Renal cortex interstitium (tissue), 11 donors: ENCODE measurements at regions not wholly inside any gene's neighbourhood (a gene's known extent, or its start where the extent isn't known, plus 50 kb on each side); places are given as distances from the start of the nearest gene placed in this dataset.

ENCODE experiments used
- DNase-seq, 11 donors: peaks; one replicate each; pipeline ENCODE4 v3.0.0-alpha.2; 2013; ENCODE audit warnings: low read depth in 9 of 11, low spot score in 4 of 11; ENCODE audit errors: extremely low read depth in 1 of 11

DNA sequence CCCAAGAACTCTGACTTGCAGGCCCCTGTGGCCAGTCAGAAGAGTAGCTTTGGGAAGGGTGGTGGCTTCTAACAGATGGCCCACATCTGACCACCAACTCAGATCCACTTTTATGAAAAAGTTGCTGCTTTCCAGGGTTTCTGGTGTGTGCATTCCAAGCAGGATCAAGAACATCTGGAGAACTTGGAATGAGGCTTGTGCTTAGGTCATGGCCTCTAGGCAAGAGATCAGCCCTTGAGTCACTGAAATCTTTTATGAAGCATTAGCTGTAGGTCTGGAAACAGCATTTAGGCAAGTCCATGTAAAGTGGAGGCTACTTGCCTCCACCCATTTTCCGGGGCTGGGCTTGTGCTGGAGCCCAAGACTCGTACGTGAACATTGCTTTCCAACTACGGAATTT lies 433.3 kb downstream of the SH3GL2 start:
- DNase-seq = no peak

DNA sequence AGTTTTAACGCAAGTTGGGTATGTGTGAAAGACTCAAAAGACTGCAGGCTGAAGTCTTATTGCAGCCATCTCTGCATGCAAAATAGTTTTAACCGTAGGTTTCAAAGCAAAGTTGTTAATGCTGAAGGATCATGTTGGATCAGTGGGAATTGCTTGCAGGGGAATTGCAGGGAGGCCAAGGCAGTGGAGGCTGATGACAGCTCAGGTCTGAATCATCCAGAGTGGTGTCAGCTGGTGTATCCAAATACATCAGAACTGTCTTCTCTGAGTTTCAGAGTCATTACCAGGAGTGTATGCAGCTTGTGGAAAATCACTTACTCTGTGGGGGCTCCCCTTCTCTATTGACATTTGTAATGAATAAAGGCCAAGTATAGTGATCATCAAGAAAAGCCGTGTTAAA lies 435.7 kb downstream of the SH3GL2 start:
- no peak for DNase-seq

DNA sequence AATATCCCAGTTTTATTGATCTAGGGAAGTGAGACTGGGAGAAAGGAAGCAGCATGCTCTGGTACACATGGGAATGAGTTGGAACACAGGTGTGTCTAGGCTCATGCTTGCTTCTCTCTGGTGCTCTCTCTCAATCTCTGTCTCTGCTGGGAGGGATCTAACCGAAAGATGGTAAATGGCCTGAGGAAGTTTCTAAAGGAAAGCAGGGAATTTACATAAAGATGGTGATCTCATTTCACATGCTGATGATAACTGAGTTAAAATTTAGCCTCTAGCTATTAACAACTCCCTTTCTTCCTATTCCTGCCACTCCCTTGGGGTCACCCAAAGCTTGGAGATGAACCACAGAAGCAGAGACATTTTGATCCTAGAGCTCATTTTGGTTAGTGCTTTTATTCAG lies 436.2 kb downstream of the SH3GL2 start:
- DNase-seq = no peak

DNA sequence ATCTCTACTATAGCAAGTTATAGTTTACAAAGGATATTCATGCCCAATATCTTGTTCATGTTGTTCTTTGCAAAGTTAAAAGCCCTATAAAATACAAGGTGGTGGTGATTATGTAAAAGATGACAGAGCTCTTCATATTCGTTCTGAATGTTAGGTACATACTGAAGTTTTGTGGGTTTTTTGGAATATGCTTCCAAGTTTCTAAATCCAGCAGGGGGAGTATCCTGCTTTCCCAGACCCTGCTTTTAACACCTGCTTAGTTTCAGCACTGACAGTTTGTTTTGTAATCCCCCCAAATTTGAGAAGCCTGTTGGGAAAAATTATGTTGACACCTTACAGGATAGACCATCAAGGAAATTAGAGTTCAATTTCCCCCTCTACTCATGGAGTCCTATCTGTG lies 438.3 kb downstream of the SH3GL2 start:
- no peak for DNase-seq

DNA sequence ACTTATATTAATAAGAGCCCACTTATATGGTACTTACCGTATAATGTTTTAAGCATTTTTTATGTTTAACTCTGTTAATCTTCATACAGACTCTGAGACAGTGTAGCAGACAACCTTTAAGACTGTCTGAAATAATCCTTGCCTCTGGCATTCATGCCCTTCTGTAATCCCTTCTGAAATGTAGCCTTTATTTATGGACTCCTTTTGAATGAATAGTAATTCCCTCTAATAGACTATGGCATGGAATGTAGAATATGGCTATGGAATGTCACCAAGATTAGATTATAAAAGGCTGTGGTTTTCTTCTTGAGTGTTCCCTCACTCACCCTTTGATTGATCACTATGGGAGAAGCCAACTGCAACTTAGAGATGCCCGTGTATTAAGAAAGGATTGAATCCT lies 439.4 kb downstream of the SH3GL2 start:
- no peak for DNase-seq

DNA sequence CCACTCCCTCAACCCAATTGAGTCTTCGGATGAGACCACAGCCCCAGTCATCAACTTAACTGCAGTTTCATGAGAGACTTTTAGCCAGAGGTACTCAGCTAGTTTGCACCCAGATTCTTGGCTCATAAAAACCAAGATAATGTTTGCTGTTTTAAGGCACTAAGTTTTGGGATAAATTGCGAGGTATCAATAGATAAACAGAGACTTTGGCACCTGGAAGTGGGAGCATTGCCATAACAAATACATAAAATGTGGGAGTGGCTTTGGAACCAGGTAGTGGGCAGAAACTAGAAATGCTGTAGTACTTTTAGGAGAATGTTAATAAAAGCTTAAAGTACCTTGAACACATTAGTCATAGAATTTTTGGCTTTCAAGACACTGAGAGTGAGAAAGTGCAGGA lies 439.8 kb downstream of the SH3GL2 start:
- DNase-seq = no peak

DNA sequence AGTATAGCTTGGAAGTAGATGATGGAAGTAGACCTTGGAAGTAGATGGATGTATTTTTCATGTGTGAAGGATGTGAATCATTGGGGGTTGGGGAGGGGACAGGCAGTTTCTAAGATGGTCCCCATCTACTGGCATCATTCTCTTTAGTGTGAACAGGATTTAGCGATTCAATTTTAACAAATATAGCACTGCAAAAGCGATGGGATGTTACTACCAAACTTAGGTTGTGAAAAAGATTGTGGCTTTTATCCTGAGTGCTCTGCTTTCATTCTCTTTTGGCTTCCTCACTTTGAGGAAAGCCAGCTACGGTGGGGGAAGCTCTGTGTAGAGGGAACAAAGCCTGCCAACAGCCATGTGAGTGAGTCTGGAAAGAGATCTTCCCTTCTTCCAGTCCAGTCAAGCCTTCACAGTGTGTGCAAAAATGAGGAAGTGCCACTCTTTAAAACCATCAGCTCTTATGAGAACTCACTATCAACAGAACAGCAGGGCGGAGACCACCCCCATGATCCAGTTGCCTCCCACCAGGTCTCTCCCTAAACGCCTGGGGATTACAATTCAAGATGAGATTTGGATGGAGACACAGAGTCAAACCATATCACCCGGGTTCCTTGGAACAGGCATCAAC lies 441.4 kb downstream of the SH3GL2 start:
- no peak for DNase-seq

DNA sequence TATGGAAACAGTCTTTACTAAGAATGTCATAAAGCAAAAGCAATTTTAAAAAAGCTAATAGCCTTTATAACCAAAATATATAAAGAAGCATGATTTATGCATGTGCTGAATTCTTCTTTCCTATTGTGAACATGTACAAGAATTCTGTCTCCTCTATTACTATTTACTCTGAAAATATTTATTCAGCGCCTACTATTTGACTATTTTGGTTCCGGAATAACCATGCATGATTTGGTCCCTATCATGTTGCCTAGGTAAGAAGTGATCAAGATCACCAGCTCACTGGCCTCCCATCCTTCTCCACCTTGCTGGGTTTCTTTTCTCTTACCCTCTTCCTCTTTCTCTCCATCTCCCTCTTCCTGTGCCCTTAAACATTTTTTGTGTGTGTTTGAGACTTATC lies 443.8 kb downstream of the SH3GL2 start:
- DNase-seq = no peak

DNA sequence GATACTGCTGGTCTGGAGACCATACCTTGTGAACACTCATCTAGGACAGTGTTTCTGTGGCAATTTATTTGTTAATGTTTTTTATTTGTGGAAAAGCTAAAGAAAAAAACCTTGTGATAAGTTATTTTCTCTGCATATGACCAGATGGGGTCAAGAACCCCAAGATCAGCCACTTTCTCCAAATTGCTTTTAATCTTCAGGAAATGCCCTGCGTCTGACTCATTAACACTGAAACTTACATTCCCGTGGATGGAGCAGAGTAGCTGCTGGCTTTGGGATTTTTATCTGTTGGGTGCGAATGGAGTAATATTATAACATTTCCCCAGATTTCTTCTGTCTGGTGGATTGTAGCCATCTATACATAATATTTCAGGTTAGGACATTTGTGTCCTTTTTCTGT lies 444.5 kb downstream of the SH3GL2 start:
- no peak for DNase-seq

DNA sequence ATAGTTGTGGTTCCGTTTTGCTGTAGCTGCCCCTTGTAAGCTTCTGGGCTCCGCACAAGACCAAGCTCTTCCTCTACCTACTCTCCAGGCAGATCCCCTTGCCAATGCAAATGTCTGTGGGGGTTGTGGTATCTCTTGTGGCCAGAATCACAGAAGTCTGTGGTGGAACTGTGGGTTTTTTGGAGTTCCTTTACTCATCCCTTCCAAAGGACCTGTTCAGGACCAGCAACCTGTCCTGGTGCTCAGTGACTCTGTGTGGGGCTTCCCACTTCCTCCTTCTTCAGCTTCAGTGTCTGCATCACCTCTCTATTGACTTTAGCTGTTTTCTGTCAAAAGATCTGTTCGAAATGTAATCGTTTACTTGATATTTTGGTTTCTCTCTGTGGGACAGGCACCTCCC lies 441.3 kb upstream of the ADAMTSL1 start:
- no peak for DNase-seq

DNA sequence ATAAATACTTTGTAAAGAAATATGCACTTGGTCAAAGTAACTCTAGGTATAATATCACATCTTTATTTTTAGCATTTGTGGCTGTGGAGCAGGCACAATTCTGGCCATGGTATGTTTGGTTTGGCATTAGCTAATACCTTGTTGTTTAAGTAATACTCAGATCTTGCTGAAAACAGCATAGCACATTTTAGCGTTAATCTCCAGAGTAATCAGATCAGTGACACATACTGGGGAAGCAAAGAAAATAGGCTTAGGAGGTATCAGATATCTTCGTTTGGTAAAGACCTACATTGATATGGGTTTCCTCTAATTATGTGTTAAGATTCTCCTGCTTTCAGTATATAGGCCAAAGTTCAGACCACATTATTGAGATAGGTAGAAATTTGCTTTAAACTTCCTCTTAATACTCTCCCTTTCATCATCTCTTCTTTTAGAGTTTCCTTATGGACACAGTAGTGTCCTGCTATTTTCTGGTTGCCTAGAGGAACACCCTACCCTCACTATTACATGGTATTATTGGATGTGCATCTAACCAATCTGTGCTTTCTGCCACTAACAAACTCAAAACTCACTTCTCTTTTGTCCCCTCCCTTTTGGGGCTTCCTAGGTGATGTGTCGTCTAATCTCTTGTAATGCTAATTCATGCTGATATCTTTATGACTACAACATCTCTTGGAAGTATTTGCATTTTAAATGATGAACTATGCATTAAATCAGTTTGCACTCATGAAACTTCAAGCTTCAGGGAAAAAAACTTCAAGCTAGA lies 437.3 kb upstream of the ADAMTSL1 start:
- DNase-seq = no peak

DNA sequence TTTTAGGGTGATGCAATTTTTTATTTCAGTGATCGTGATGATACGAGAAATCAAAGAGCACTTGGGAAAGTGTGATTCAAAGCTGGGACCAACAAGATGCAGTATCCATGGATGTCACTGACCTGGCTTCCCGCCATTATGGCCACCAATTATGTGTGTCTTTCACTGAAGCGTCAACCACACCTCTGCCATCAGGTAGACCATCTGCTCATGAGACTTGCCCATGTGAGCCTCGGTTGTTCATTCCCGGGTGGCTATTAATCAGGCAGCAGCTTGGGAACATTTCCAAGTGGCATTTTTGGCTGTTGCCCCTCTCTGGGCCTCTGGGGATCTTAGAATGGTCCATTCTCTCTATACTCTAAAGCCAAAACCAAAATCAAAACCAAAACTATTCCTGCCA lies 436.0 kb upstream of the ADAMTSL1 start:
- DNase-seq = no peak

DNA sequence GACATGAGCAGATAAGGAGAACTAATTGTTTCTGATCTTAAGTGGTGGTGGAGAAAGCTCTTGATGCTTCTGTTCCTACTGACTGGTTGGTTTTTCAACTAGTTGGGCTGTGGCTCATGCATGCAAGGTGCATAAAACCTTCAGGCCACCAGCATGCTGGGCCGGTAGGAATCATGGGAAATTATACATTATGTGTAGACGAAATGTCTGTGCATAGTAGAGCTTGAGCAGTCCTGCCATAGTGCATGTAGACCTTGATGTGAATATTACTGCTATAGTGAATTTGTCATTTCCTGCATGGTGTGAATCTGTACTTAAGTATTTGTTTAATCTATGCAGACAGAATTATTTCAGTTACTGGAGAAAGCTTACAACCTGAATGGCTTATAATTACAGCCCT lies 433.6 kb upstream of the ADAMTSL1 start:
- no peak for DNase-seq

DNA sequence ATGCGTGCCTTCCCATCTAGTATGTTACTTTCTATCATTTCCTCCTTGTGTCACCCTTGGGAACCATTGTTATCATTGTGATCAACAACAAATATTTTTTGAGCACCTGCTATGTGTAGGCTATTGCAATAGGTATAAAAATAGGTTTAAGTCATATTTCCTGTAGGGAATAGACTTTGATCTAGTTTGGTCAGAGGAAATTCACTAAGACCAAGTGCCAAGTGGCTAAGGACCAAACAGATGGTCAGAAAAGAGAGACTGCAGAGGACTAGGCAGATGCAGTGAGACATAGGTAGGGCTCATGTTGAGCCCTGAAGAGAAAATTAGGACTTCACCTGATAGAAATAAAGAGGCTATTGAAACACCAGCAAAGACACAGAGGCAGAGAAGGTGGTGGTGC lies 430.0 kb upstream of the ADAMTSL1 start:
- DNase-seq = no peak

DNA sequence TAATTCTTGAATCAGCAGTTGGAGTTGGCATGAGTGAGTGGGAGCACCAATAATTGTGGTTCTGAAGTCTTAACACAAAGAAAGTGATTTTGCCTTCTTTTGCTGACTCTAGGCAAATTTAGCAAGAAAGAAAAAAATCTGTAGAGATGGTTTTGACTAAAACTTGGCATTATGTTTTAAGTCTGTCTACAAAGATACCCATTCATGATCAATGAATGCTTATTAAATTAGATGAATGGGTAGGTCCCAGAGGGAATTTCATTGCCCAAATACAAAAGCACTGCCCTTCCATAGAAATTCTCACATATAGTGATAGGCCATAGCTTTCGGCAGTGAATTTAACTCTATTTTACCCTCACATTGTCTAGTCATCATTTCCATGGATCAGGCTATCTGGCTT lies 428.6 kb upstream of the ADAMTSL1 start:
- DNase-seq = no peak

DNA sequence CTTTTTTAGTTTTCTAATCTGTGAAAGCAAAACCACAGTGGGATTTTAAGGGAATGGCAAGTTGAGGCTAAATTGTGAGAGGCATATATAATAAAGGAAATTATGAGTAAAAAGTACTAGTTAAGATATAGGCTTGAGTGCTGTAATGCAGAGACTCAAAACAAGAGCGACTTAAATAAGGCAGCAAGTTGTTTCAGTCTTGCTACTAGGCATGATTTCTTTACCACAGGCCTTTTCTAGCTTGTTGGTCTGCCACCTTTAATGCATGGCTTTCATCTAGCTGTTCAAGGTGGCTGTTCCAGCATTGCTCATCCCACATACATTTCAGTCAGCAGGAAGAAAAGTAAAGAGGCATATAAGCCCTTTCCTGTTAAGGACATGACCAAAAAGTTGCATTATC lies 427.9 kb upstream of the ADAMTSL1 start:
- DNase-seq = no peak

DNA sequence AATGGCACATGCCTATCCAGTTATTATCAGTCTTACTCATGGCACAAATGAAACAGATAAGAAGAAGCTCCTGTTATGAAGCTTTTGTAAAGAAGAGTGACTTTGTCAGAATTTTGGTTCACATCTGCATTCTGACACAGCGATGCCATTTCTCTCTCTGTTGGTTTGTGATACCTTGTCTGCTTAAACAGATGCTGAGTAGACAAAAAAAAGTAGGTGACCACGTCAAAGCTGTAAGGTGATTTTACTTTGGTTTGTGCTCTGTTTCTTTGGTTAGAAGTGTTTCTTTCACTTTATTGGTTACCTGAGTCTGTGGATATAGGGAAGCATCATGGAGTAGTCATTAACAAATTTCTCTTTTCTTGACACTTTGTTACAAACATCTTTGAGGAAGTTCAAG lies 422.3 kb upstream of the ADAMTSL1 start:
- DNase-seq = no peak

DNA sequence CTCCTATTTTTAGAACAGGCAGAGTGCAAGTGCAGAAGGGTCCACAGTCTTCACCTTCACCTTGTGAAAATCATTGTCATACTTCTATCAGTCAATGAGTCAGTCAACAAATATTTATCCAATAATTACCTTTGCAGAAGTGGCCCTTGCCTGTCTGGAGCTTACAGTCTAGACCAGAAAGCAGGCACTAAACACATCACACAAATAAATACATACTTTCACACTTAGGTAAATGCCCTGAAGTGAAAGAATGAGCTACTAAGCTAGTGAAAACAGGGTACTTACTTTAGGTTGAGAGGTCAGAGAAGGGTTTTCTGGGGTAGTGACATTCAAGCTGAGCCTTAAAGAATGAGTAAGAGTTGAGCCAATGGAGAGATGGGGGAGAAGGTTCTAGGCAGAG lies 421.9 kb upstream of the ADAMTSL1 start:
- no peak for DNase-seq

DNA sequence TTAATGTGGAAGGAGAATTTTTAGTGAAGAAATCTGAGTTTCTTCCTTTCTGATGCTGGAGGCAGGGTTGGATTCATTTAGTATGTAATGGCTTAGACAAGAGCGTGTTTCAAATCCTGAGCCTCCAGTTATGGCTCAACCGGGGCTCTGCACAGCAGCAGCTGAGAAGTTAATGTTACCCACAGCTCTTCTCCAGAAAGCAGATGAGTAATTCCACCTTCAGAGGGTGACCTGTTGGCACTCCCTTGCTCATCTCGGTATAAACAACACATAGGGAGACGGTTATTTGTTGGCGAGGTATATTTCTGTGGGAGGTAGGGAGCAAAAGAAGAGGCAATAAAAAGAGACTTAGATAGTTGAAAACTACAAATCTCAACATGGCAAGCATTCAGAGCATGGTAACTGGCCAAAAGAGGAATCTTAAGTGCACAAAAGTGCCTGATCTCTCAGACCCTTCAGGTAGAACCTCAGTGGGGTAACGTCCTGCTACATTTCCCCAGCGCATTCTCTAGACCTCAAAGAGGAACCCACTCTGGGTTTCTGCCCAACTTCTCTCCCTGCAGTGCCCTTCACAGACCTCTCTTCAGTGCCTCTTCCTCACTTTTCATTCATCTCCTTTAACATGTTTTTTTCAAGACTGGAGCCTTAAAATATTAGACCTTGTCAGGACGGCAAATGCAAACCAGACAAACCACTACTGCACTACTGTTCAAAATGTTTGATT lies 417.5 kb upstream of the ADAMTSL1 start:
- no peak for DNase-seq

DNA sequence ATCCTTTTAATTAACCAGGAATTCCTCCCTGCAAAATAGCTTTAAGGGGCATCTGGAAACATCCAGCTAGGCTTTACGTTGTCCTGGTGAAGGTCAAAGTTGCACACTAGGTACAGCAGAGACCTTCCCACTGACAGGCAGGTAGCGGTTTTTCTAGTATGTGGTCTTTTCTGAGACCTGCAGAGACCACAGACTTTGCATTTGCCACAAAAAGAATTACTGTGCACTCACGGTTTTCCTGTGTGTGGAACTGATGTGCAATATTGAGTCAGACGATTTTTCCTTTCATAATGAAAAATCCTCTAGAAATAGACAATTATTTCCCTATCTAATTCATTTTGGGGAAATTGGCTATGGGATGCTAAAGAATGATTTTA lies 417.0 kb upstream of the ADAMTSL1 start:
- DNase-seq = no peak
